GM23248 (cell line): ENCODE measurements at regions not wholly inside any gene's neighbourhood (a gene's known extent, or its start where the extent isn't known, plus 50 kb on each side); places are given as distances from the start of the nearest gene placed in this dataset.
"Not testable (repeated sequence)": the region's sequence is repeated elsewhere in the genome, so short reads cannot be mapped to it uniquely, and the experiment has no call there.

Source experiments
- DNase-seq: peaks from one replicate; pipeline ENCODE4 v3.0.0-alpha.2; 2015
- H2AFZ ChIP-seq: fragments of 200-600 bp; sonication (generic); 2 replicates; pipeline ENCODE4 v1.6.1; 2016; ENCODE audit warnings: antibody characterized with exemption
- H3F3A ChIP-seq: fragments of 200-600 bp; sonication (generic); 2 replicates; pipeline ENCODE4 v1.6.1; 2016; ENCODE audit warnings: mild to moderate bottlenecking, antibody characterized with exemption, mixed run types; ENCODE audit not compliant: insufficient read depth
- H3K27ac ChIP-seq: fragments of 200-600 bp; sonication (generic); 2 replicates; pipeline ENCODE4 v1.5.1; 2016; ENCODE audit warnings: mild to moderate bottlenecking
- H3K27me3 ChIP-seq: fragments of 200-600 bp; sonication (generic); replicated peaks from 2 replicates; pipeline ENCODE4 v1.6.1; 2016; ENCODE audit warnings: mild to moderate bottlenecking; ENCODE audit not compliant: insufficient read depth
- H3K36me3 ChIP-seq: fragments of 200-600 bp; sonication (generic); 2 replicates; pipeline ENCODE4 v1.6.1; 2016; ENCODE audit warnings: low read depth, mild to moderate bottlenecking
- H3K4me1 ChIP-seq: fragments of 200-600 bp; sonication (generic); 2 replicates; pipeline ENCODE4 v1.6.1; 2016; ENCODE audit warnings: mild to moderate bottlenecking; ENCODE audit not compliant: insufficient read depth
- H3K4me2 ChIP-seq: fragments of 200-600 bp; sonication (generic); one replicate; pipeline ENCODE4 v1.6.1; 2016; ENCODE audit warnings: mild to moderate bottlenecking; ENCODE audit not compliant: unreplicated experiment
- H3K4me3 ChIP-seq: fragments of 200-600 bp; sonication (generic); 2 replicates; pipeline ENCODE4 v1.5.1; 2016; ENCODE audit warnings: mild to moderate bottlenecking
- H3K79me2 ChIP-seq: fragments of 200-600 bp; sonication (generic); 2 replicates; pipeline ENCODE4 v1.6.1; 2016; ENCODE audit warnings: mild to moderate bottlenecking; ENCODE audit not compliant: insufficient read depth
- H3K9ac ChIP-seq: fragments of 200-600 bp; sonication (generic); 2 replicates; pipeline ENCODE4 v1.6.1; 2016; ENCODE audit warnings: mild to moderate bottlenecking
- H3K9me2 ChIP-seq: fragments of 200-600 bp; sonication (generic); 2 replicates; pipeline ENCODE4 v1.6.1; 2016; ENCODE audit warnings: mixed run types, mild to moderate bottlenecking, moderate library complexity; ENCODE audit not compliant: insufficient read depth
- H3K9me3 ChIP-seq: fragments of 200-600 bp; sonication (generic); one replicate; pipeline ENCODE4 v1.6.1; 2017; ENCODE audit warnings: low read depth
- H4K20me1 ChIP-seq: fragments of 200-600 bp; sonication (generic); 2 replicates; pipeline ENCODE4 v1.6.0; 2016; ENCODE audit not compliant: insufficient read depth
- WGBS, 2 experiments: methylation state at CpG; one replicate each; pipeline ENCODE4 v1.1.6; 2015 to 2017; ENCODE audit warnings: low lambda C conversion rate in 2 of 2, low coverage in 1 of 2; ENCODE audit errors: missing lambda C conversion rate in 2 of 2; 5-methylcytosine and 5-hydroxymethylcytosine counted together
- in situ Hi-C: fragments of 300-500 bp; cut with MboI; formaldehyde crosslinking; loops from 2 replicates; pipeline ENCODE4 v1.15.0; 2020

DNA sequence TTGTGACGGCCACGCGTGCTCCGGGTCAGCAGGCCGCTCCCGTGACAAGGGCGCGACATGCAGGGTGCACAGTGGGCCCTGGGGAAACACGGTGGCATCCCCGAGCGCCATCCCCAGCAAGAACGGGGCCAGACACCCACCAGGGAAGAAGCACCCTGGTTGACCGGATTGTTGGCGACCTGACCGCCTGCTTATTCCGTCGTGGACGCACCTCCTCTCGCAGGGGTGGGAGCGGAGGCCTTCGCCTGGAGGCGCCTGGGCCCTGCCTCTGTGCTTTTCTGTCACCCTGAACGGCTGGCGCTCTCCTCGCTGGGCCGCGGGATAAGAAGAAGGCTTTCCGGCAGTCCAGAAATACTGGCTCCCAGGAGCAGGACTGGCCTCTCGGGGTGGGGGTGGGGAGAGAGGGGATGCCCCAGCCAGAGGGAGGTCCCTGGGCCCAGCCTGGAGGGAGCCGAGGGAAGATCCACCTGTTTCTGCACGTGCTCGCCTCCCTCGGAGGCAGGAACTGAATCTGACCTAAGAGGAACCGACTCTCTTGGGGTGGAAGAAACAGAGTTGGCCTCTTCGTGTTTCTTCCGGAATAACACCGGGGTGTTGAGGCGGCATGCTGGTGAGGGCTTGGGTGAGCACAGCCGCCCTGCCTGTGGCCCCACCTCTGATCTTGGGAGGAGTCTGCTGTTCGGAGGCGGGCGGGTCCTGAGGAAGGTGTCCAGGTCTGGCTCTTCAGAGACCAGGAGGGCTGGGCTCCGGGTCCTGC, 4394.2 kb upstream of the TPTE start:
- H3K4me2 ChIP-seq: not testable (repeated sequence)

DNA sequence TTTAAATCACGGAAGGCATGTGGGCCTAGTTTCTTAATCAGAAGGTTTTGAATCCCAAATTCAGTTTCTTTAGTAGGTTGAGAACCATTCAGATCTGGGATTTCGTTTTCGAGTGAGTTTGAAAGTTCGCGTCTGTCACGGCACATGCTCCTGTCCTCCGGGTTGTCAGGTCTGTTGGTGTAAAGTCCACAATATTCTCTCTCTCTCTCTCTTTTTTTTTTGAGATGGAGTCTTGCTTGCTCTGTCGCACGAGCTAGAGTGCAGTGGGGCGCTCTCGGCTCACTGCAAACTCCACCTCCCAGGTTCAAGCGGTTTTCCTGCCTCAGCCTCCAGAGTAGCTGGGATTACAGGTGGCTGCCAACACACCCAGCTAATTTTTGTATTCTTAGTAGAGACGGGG, 4390.6 kb upstream of the TPTE start:
- H3F3A ChIP-seq, H2AFZ ChIP-seq, H3K4me3 ChIP-seq, H3K4me1 ChIP-seq, DNase-seq, H3K27ac ChIP-seq, H3K9me2 ChIP-seq, H3K9ac ChIP-seq, H3K79me2 ChIP-seq, H3K9me3 ChIP-seq, H4K20me1 ChIP-seq, H3K27me3 ChIP-seq, H3K4me2 ChIP-seq, H3K36me3 ChIP-seq, in situ Hi-C loops: not testable (repeated sequence)
- WGBS, 2 experiments: 78 to 93% methylated on average over 1 to 2 of the region's 13 CpGs

More for the DNA sequence above, 4394.2 kb upstream of the TPTE start:
- H3F3A ChIP-seq, H3K4me3 ChIP-seq, H3K79me2 ChIP-seq, H4K20me1 ChIP-seq, in situ Hi-C loops, H3K36me3 ChIP-seq, H3K27me3 ChIP-seq, H2AFZ ChIP-seq, H3K9me3 ChIP-seq, DNase-seq, H3K9ac ChIP-seq, H3K9me2 ChIP-seq, H3K4me1 ChIP-seq, H3K27ac ChIP-seq: not testable (repeated sequence)
- 92 to 94% methylated on average over 9 to 11 of the region's 43 CpGs for WGBS, 2 experiments

GRCh38 chr21:6133373-6133772, 4388.0 kb upstream of the TPTE start:
- WGBS, 2 experiments: no CpG with 5 or more reads among the region's 11 CpGs
- H3F3A ChIP-seq, H3K9ac ChIP-seq, H3K4me3 ChIP-seq, H2AFZ ChIP-seq, H3K79me2 ChIP-seq, H3K9me2 ChIP-seq, in situ Hi-C loops, H3K4me1 ChIP-seq, H3K27me3 ChIP-seq, H3K27ac ChIP-seq, H3K9me3 ChIP-seq, H3K36me3 ChIP-seq, DNase-seq, H4K20me1 ChIP-seq, H3K4me2 ChIP-seq: not testable (repeated sequence)

DNA sequence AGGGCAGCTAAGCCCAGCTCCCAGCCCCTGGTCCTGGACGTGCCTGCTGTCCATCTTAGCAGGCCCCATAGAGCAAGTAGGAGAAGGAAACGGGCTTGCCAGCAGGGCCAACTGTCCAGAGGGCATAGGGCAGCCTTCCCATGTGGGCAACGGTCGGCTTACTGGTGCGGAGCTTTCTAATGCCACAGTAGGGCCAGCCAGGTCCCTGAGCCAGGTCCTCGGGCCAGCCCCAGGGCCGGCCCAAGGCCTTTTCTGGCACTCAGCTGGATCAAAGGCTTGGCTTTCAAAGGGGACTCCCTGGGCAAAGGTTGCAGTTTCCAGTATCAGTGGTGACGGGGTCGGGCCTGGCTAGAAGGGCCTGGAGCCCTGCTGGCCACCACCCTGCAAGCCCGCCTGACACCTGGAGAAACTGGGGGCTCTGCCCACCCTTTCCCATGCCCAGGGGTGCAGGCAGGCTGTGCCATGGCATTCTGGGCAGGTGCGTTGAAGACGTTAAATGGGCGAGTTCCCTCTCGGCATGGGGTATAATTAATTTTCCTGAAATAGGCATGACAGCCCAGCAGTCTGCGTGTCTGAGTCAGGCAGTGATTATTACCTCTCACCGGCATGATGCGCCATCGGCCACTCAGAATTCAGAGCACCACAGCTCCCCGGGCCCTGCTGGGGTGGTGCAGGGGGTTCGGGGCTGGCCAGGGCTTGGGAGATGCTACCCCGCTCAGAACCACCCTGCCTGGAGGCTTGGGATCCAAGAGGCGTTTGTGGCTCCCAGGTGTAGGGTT, 4387.3 kb upstream of the TPTE start:
- H3K36me3 ChIP-seq, H3K4me2 ChIP-seq, DNase-seq, H3K9ac ChIP-seq, H2AFZ ChIP-seq, H3K27ac ChIP-seq, in situ Hi-C loops, H3K4me3 ChIP-seq, H3F3A ChIP-seq, H3K79me2 ChIP-seq, H3K27me3 ChIP-seq, H3K9me2 ChIP-seq, H3K4me1 ChIP-seq, H4K20me1 ChIP-seq, H3K9me3 ChIP-seq: not testable (repeated sequence)
- 100% methylated on average over 1 of the region's 22 CpGs; no CpG with 5 or more reads in 1 of the 2 experiments for WGBS, 2 experiments

- H4K20me1 ChIP-seq, H3K27ac ChIP-seq, H3K4me1 ChIP-seq, H2AFZ ChIP-seq, H3K4me2 ChIP-seq, DNase-seq, in situ Hi-C loops, H3K9me3 ChIP-seq, H3K27me3 ChIP-seq, H3K9me2 ChIP-seq, H3K9ac ChIP-seq, H3F3A ChIP-seq, H3K36me3 ChIP-seq, H3K4me3 ChIP-seq, H3K79me2 ChIP-seq: not testable (repeated sequence)
- no CpG with 5 or more reads among the region's 11 CpGs for WGBS, 2 experiments
Observed at GRCh38 chr21:6136732-6137131, 4384.7 kb upstream of the TPTE start.

DNA sequence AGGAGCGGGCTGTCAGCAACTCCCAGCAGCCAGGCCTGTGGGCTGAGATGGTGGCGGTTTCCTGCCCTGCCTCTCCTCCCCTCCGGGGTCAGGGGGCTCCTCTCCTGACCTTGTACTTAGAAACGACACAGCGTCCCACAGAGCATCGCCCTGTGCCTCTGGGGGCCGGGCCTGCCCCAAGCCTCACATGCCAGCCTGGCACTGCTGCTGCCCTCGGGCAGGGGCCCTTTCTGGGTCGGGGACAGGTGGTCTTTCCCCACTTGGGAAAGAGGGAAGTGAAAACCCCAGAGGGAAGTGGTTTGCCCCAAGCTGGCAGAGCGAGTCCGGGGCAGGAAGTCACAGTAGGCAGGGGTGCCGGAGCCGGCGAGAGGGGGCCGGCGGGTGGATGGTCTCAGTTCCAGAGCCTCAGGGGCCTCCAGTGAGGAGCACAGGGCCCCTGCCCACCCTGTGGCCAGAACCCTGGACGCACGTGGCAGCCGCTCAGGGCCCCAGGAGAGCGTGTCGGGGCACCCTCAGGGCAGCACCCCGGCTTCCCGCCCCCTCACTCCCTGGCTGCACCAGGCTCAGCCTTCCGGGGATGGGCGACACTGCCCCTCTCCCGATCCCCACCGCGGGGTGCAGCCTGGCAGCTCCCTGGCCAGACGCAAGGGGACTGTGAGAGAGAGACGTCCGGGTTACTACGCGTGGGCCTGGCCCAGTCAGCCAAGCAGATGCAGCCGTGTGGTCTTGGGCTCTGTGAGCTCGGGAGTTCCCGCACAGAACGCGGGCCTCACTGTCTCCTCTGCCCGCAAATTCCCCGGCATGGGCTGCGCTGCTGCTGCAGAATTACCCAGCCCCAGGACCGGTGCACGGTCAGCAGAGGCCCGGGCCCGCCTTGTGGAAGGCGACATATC, 4382.9 kb upstream of the TPTE start:
- H3K9ac ChIP-seq, H3K27me3 ChIP-seq, H3K9me2 ChIP-seq, H3K4me2 ChIP-seq, H2AFZ ChIP-seq, H3K4me3 ChIP-seq, H3K27ac ChIP-seq, H4K20me1 ChIP-seq, H3K9me3 ChIP-seq, in situ Hi-C loops, H3K4me1 ChIP-seq, H3F3A ChIP-seq, DNase-seq, H3K36me3 ChIP-seq, H3K79me2 ChIP-seq: not testable (repeated sequence)
- no CpG with 5 or more reads among the region's 46 CpGs for WGBS, 2 experiments

- H3K9ac ChIP-seq, in situ Hi-C loops, H3K27ac ChIP-seq, H3K79me2 ChIP-seq, H2AFZ ChIP-seq, H3K4me1 ChIP-seq, H3K4me2 ChIP-seq, H3K9me2 ChIP-seq, H3K36me3 ChIP-seq, H4K20me1 ChIP-seq, H3K27me3 ChIP-seq, H3F3A ChIP-seq, DNase-seq, H3K9me3 ChIP-seq, H3K4me3 ChIP-seq: not testable (repeated sequence)
- WGBS, 2 experiments: no CpG with 5 or more reads among the region's 10 CpGs
Observed at GRCh38 chr21:6139331-6139730, 4382.1 kb upstream of the TPTE start.
